Upper lobe of left lung (tissue), 4 donors: ENCODE measurements at regions not wholly inside any gene's neighbourhood (a gene's known extent, or its start where the extent isn't known, plus 50 kb on each side); places are given as distances from the start of the nearest gene placed in this dataset.
"Not testable (repeated sequence)": the region's sequence is repeated elsewhere in the genome, so short reads cannot be mapped to it uniquely, and the experiment has no call there.

ENCODE experiments used
- CTCF ChIP-seq, 6 experiments: fragments of 450-650 bp in 4 of 6; fragments of 200-600 bp in 2 of 6; sonication (generic) in 2 of 6; IDR thresholded peaks; one replicate each; pipeline ENCODE4 v1.5.1; 2016 to 2019; ENCODE audit warnings: antibody characterized with exemption in 6 of 6
- POLR2A ChIP-seq, 4 donors: fragments of 450-650 bp; IDR thresholded peaks; one replicate each; pipeline ENCODE4 v1.5.1; 2016 to 2017; ENCODE audit warnings: antibody characterized with exemption in 4 of 4, mild to moderate bottlenecking in 2 of 4

GRCh38 chr16:88271776-88272175 lies 111.0 kb upstream of the ZNF469 start:
- not testable (repeated sequence) for TF ChIP-seq CTCF, POLR2A (IDR thresholded peaks at IDR 0.05)
